Vagina (tissue), 2 donors: ENCODE measurements at regions not wholly inside any gene's neighbourhood (a gene's known extent, or its start where the extent isn't known, plus 50 kb on each side); places are given as distances from the start of the nearest gene placed in this dataset.

ENCODE experiments used
- POLR2A ChIP-seq, 2 donors: fragments of 450-650 bp; IDR thresholded peaks; one replicate each; pipeline ENCODE4 v1.6.1; 2017; ENCODE audit warnings: antibody characterized with exemption in 2 of 2, mild to moderate bottlenecking in 2 of 2, moderate library complexity in 2 of 2
- POLR2AphosphoS5 ChIP-seq, 2 donors: sonication (generic); formaldehyde crosslinking; IDR thresholded peaks; one replicate each; pipeline ENCODE4 v1.9.0; 2017; ENCODE audit warnings: antibody characterized with exemption in 2 of 2, mild to moderate bottlenecking in 2 of 2, low read depth in 1 of 2; ENCODE audit not compliant: insufficient read depth in 1 of 2
- TF ChIP-seq, protein P1 (sequence below), 3 experiments: fragments of 450-650 bp in 2 of 3; fragments of 200-600 bp in 1 of 3; sonication (generic) in 1 of 3; IDR thresholded peaks; one replicate each; pipeline ENCODE4 v1.5.1; 2017 to 2019; ENCODE audit warnings: antibody characterized with exemption in 3 of 3, mild to moderate bottlenecking in 2 of 3, moderate library complexity in 2 of 3

DNA sequence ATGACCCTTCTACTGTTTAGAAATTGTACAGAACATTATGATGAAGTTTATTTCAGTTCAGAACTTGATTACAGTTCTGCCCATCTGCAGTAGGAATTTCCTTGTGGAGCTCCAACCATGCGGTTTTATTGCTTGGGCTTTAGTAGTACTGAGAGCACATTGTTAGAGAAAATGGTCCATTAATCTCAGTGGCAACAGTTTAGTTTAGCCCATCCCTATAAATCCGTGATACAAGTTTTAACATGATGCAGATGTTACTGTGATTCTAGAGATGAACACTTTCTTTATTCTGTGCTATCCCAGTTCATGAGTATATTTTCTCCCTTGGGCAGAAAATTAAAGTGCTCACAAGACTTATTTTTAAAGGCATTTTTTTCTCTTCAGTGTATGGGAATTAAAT is 84.8 kb upstream of the FZD8 start:
- TF ChIP-seq, protein P1, sequence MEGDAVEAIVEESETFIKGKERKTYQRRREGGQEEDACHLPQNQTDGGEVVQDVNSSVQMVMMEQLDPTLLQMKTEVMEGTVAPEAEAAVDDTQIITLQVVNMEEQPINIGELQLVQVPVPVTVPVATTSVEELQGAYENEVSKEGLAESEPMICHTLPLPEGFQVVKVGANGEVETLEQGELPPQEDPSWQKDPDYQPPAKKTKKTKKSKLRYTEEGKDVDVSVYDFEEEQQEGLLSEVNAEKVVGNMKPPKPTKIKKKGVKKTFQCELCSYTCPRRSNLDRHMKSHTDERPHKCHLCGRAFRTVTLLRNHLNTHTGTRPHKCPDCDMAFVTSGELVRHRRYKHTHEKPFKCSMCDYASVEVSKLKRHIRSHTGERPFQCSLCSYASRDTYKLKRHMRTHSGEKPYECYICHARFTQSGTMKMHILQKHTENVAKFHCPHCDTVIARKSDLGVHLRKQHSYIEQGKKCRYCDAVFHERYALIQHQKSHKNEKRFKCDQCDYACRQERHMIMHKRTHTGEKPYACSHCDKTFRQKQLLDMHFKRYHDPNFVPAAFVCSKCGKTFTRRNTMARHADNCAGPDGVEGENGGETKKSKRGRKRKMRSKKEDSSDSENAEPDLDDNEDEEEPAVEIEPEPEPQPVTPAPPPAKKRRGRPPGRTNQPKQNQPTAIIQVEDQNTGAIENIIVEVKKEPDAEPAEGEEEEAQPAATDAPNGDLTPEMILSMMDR (IDR thresholded peaks at IDR 0.05) = no peak
- TF ChIP-seq POLR2A (IDR thresholded peaks at IDR 0.05) (no peak), POLR2AphosphoS5 (IDR thresholded peaks at IDR 0.05; ENCODE audit: insufficient read depth in 1 of 2, low read depth in 1 of 2) (no peak)
